ENCODE measurements at regions not wholly inside any gene's neighbourhood (a gene's known extent, or its start where the extent isn't known, plus 50 kb on each side); places are given as distances from the start of the nearest gene placed in this dataset.

DNA sequence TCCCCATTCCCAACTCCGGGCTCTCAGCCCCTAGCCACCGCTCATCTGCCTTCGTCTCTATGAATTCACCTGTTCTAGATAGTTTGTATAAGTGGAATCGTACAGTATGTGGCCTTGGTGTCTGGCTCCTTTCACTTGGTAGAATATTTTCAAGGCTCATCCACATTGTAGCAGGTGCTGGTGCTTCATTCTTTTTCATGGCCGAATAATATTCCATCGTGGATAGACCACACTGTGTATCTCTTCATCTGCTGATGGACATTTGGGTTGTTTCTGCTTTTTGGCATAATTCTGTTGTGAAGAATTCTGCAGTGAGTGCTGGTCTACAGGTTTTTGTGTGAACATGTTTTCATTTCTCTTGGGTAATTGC lies 324.2 kb downstream of the SEC14L1 start:
- DNase-seq: no peak

DNA sequence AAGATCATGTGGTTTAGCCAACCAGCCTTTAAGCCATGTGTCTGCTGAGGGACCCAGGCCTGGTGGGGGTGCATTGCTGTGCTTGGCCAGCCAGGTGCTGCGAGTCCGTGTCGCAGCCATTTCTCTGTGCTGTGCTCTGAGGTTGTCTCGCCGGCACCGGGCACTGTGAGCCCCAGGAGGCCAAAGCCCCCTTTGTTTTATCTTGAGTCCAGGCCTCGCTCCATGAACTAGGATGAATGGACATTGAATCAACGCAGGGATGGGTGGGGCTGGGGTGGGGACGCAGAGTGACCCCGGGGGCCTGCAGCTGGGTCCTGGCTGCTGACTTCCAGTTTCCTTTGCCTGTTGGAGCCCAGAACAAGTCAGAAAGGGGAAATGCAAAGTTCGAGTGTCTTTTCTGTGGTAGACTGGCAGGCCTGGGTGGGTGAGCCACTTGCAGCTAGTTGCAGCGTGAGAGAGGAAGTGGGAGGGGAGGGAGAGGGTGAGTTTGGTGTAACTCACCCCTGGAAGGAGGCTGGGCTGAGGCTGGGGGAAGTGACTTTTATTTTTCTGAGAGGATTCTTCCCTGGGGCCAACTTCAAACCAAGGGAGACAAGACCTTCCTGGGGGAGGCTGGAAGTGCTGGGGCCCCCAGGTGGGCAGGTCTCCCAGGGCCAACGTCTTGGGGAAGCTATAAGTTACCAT lies 324.7 kb downstream of the SEC14L1 start:
- no peak for DNase-seq

DNA sequence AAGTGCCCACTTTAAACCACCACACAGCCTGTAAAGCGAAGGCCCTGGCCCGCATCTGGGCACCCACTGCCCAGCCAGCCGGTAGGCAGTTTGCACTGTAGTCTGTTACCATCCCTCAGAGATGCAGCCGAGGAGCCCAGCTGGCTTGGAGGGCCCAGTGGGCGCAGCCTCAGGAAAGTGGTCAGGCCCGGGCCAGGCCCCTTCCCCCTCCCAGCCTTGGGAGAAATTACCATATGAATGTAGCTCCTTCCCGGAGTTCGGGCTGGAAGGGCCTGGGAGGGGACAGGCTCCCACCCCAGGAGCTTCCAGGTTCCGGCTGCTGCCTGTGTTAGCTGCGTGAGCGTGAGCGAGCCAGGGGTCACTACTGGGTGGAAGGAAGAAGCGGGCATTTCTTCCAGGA lies 325.4 kb downstream of the SEC14L1 start:
- no peak for DNase-seq

DNA sequence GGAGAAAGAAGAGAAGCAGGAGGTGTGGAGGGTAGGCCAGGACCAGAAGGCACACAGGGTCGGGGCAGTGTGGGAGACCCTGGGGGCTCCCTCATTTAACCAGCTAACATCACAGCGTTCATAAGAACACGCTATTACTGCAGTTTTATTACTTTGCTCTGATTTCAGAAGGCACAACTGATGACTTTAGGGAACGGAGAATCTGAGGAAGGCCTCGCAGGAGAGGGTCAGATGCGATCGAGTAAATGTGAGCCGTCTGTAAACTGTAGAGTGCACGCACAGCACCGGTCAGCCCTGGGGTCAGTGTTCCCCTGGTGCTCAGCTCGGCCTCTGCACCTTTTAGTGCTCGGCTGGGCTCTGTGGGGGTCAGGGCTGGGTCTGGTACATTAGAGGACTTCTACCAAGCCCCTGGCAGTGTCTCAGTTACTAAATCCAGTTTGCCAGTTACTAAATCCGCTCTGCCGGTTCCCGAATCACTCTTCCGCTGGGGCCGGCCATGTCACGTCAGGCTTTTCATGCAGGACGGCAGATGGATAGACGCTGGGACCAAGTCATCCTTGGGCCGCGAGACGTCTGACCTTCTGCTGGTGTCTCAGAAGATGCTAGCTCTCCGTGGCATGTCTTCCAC lies 325.9 kb downstream of the SEC14L1 start:
- DNase-seq: no peak

DNA sequence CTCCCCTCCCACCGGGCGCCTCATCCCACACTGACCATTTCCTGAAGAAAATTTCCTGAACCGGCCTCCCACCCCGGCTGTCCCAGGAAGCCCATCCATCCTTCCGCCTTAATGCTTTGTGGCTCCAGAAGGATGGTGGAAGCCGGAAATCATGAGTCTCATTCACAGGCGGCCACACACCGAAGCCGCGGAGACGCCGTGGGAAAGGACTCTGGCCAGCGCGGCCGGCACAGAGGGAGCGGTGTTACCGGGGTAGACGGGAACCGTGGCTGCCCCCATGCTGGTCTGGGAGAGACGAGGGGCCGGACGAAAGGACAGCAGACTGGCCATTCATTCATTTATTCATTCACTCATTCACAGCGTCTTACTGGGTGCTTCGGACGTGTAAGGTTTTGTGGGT lies 326.8 kb downstream of the SEC14L1 start:
- no peak for DNase-seq

DNA sequence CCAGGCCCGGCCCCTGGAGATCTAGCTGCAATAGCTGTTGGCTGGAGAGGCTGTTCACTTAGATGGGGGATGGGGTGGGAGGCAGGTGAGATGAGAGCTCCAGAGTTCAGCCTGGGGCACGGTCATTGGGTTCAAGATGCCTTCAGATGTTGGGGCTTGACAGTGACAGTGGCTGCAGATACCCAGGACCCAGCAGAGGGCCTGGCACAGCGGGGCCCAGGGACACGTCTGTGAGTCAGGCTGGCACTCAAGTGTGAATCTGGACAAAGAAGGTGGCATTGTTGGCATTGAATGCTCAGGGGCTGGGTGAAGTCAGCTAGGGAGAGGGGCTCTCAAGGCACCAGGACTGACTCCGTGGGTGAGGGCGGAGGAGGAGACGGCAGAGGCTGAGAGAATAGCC lies 328.1 kb downstream of the SEC14L1 start:
- DNase-seq: no peak

DNA sequence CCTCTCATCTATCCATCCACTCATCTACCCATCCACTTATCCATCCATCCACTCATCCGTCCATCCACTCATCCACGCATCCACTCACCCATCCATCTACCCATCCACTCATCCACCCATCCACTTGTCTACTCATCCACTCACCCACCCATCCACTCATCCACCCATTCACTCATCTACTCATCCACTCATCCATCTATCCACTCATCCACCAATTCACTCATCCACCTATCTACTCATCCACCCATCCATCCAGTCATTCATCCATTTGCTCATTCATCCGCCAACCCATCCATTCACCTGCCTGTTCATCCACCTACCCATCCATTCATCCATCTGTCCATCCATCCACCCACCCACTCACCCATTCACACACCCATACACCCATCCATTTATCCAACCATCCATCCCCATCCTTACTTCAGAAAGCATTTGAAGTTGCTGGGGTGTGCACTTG lies 329.6 kb downstream of the SEC14L1 start:
- no peak for DNase-seq

DNA sequence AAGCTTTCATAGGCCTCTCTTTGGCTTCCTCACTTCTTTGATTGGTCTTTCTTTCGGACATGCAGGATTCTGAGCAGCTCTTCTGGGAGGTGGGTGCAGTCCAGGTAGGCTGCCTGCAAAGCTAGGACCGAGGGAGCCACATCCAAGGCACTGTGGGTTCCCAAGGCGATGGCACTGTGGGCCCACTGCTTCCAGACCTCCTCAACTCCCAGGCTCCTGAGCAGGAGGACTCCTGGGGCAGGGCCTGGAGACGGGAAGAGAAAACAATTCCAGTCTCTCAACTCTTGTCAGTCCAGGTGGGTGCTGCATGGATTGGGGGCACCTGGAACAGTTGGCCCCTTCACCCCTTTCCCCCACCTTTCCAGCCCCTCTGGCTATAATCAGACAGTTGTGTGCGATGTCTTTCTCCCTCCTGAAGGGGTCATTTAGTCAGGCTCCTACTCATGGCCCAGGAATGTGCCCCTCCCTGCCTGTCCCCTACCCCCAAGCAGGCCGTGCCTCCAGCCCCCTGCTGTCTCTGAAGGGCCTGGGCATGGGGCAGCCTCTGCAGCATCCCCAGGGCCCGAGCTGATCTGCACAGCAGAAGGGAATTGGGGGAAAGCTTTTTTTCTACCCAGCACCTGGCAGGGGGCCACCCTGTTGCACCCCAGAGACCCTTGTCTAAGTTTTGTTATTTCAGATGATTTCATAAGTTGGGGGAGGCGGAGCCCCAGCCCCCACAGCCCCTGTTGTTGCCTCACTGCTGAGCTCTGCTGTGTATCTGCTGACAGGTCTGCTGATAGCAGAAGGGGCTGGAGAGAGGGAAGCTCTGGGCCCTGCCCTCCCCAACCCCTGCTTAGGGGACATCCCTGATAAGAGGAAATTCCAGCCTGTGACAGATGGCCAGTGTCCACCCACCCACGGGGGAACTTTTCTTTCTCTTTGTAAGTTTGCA lies 330.3 kb downstream of the SEC14L1 start:
- no peak for DNase-seq

DNA sequence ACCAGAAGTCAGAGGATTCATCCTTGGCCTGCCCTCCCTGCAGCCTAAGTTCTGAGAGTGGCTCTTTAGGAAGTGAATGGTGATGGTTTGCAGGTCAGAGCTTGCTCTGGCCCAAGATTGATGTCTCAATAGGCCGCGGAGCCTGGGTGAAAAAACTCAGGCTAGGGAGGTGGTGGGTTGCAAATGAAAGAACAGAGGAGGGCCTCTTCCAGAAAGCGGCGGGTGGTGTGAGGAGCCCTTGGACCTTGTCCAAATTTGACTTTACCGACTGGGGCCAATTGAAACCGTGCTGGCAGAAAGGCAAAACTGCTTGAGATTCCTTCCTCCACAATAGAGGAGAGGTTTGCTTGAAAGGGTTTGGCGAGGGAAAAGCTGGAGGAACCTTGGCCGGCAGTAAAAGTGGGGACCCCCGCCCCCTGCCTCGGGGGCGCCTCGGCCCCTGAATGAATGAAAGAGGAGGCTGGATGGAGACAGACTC lies 331.3 kb downstream of the SEC14L1 start:
- no peak for DNase-seq

DNA sequence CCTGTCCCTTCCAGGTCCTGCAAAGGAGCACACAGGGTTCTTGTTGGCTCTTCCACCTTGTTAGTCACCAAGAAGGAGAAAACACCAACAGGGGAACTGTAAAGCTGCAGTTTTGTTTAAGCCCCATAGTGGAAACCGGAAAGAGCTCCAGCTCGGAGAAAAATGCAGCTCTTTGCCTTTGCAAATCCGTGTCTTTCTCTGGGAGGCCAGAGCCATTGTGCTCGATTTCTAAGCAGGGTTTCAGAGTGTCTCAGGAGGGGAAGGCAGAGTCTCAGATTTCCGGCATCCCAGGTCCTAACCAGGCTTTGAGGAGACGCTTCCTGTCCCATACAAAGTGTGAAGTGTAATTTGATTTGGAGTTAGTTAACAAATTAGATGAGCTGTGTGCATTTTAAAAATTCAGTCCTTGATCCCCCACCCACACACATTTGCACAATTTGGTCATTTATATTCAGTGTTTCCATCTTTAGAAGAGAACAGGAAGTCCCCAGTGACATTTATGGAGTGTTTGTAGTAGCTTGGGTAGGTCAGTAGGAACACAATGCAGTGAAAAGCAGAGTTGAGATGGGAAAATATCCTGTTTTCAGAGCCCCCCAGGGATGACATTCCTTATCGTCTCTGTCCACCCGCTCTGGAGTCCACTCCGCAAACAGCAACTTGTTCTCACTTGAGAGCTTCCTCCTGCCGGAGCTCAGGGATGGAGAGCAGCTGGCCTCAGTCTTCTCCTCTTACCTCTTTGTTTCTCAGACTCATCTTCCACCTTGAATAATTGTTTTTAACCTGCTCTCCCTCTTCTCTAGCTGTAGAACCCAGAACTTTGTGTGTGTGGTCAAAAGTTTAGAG lies 331.9 kb downstream of the SEC14L1 start:
- no peak for DNase-seq

DNA sequence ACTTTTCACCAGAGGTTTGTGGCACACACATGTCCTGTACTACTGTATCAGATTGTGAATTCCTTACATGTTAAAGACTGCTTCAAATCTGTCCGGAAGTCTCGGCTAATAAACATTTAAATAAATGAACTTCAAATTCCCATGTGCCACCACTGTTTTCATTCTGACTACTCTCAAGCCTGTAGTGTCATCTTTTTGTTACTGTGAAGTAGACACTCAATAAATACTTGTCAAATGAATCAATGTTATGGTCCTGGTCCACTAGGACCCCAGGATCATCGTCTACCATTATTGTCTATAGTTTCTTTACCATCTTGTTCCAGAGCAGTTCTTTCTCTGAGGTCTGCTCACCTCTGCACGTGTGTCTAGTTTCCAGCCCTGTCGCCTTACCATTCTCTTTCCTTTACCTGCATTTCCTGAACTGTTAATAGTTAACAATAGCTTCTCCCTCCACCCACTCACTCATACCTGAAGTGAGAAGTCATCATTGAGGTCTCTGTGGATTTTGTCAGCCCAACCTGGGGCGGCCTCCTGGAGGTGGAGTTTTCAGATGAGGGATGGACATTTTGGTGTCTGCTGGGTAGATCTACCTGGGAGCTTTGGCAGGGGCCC lies 333.0 kb downstream of the SEC14L1 start:
- DNase-seq: no peak

DNA sequence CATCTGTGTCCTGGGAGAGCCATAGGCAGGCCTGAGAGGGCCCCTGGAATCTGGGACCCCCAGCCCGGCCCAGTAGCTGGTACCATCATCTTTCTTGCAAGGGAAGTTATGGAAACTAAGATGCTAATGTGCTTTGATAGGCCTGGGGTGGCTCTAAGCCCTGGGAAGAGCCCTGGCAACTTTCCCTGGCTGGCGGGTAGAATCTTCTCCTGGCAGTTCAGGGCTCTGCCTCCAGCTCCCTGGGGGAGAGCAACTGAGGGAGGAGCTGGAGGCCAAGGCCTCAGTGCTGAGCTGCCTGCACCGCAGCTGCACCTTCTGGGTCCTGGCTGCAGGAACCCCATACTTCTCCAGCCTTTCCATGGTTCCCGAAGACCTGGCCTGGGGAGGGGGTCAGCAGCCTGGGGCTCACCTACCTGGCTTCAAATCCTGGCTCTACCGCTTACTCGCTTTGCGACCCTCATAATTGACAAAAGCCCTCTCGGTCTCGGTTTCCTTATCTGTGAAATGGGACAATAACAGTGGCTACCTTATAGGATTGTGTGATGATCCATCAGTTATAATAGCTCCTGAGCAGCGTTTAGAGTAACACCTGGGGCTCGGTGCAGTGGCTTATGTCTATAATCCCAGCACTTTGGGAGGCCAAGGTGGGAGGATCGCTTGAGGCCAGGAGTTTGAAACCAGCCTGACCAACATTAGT lies 333.7 kb downstream of the SEC14L1 start:
- DNase-seq: no peak

DNA sequence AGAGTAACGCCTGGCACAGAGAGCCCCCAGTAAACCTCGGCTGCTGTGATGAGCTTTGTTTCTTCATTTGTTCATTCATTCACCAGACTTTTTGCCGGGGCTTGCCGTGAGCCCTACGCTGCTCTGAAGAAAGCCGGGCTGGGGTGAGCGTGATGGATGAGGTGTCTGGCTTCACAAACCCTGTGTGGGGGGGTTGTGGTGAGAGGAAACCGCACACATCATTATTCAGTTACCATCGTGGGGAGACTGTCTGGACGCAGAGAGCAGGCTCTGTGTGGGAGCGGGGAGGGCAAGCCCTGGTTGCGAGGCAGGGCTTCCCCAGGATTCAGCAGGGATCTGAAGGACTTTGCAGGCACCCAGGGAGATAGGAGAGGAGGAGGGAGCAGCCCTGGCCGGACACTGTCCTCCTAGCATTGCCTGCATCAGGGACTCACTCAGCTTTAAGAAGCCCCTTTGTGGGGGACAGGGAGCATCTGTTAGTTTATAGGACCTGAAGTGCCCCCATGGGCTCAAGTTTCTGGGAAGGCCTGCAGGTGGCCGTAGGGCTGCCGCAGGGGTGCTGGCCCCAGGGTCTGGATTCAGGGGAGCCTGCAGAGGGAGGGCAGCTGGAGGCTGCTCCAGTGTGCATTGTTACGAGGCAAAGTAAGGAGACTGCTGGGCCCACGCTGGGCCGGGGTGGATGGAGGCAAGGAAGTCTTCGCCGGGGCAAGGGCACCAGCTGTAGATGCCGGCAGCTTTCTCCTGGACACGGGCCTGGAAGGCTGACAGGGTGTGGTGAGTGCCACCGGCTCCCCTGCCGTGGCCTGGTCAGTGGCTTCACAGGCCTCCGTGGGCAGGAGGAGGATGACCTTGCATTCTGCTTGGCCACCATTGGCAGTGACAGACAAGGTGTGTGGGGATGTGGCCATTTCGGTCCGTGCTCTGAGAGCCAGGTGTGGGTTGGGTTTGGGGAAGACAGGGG lies 334.5 kb downstream of the SEC14L1 start:
- no peak for DNase-seq

DNA sequence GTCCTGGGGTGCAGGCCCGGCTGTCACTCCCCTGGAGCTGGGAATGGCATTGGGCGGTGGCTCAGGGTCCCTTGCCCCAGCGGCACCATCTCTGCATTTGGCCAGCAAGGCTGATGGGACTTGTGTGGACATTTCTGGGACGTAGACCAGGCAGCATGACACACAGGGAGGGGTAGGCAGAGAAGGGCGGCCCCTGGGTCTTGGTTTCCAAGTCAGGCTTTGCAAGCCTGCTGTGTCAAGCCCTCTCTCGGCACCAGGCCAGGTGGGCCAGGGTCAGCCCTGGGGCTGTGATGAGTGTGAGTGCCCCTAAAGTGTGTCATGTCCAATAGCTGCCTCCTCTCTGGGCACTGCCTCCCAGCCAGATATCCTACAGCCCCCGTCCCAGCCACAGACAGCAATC lies 335.2 kb downstream of the SEC14L1 start:
- DNase-seq: no peak

DNA sequence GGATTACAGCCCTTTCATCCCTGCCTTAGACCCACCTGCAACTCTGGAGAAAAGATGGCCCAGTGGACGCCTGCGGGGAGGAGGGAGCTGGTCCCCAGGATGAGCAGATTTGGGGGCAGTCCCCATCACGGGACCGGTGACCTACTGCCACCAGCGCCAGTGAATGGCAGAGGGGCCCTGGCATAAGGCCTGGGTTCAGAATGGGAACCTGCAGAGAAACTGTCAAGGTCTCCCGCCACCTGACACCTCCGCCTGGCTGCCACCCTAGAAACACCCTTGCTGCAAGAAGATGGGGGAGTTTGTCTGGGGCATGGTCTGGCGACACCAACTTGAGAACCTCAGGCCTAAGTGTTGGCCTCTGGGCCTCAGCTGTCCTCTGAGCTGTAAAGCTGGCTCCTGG lies 335.7 kb downstream of the SEC14L1 start:
- no peak for DNase-seq

DNA sequence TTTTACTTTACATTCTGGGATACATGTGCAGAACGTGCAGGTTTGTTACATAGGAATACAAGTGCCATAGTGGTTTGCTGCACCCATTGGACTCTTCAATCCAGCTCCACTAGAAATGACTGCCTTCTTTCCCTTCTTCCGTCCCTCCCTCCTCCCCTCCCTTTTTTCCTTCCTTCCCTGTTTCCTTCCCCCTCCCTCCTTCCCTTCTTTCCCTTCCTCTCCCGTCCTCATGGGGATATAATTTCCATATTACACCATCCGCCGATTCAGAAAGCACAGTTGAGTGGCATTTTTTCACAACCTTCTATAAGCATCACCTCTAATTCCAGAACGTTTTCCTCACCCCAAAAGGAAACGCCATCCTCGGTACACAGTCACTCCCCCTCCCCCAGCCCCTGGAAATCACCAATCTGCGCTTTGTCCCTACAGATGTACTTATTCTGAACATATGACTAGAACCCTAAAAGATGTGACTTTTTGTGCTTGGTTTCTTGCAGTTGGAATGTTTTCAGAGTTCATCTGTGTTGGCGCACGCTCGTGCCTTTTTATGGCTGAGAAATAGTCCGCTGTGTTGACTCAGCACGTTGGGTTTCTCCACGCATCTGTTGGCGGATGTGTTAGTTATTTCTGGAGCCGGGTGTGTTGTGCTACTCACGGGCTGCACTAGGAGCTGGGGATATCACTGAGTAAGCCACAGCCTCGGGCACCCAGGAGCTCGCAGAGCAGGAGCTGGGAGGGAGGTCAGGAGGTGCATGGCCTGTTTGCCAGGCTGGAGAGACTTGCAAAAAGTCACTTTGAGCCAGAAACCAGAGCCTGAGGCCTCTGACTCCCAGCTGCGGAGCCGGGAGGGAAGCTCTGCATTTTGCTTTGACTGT lies 336.4 kb downstream of the SEC14L1 start:
- DNase-seq: no peak

DNA sequence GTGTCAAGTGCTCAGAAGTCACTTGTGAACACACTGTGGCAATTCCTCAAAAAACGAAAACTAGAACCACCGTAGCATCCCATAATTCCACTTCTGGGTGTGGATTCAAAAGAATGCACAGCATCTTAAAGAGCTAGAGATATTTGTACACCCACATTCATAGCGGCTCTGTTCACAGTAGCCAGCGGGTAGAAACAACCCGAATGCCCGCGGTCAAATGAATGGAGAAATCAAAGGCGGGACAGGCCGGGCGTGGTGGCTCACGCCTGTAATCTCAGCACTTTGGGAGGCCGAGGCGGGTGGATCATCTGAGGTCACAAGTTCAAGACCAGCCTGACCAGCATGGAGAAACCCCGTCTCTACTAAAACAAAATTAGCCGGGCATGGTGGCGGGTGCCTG lies 337.5 kb downstream of the SEC14L1 start:
- no peak for DNase-seq

DNA sequence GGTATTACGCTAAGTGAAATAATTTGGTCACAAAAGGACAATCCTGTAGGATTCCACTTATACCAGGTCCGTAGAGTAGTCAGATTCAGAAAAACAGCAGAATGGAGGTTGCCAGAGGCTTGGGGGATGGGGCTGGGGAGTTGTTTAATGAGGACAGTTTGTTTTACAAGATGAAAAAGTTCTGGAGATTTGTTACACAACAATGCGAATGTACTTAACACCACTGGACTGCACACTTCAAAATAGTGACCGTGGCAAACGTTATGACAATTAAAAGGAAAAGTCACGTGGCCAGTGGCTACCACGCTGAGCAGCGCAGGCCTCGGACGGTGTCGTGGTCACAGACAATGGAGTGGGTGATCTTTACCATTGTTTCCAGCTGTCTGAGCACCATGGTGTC lies 338.1 kb downstream of the SEC14L1 start:
- DNase-seq: no peak
